H1 (cell line): ENCODE measurements at regions not wholly inside any gene's neighbourhood (a gene's known extent, or its start where the extent isn't known, plus 50 kb on each side); places are given as distances from the start of the nearest gene placed in this dataset.

ENCODE experiments used
- BRCA1 ChIP-seq: IDR thresholded peaks from 2 replicates; pipeline ENCODE4 v1.6.1; 2012; ENCODE audit warnings: low read depth, low read length, improper control_type of control experiment
- CEBPB ChIP-seq: IDR thresholded peaks from 2 replicates; pipeline ENCODE4 v1.6.1; 2012; ENCODE audit warnings: low read depth, low read length
- CHD2 ChIP-seq: IDR thresholded peaks from 2 replicates; pipeline ENCODE4 v1.6.1; 2012; ENCODE audit warnings: low read length, improper control_type of control experiment
- CREB1 ChIP-seq: IDR thresholded peaks from 2 replicates; pipeline ENCODE4 v1.6.1; 2012; ENCODE audit warnings: inconsistent platforms
- POLR2A ChIP-seq, 2 experiments: IDR thresholded peaks; 1 replicate in 1 of 2; 2 replicates in 1 of 2; pipeline ENCODE4 v1.6.1; 2011; ENCODE audit warnings: low read depth in 2 of 2, low read length in 2 of 2, mild to moderate bottlenecking in 2 of 2; ENCODE audit errors: control extremely low read depth in 1 of 2
- RBBP5 ChIP-seq: IDR thresholded peaks from 2 replicates; pipeline ENCODE4 v1.7.1; 2012; ENCODE audit warnings: low read depth, mild to moderate bottlenecking, inconsistent platforms, low read length, moderate library complexity, borderline replicate concordance
- RFX5 ChIP-seq: IDR thresholded peaks from 2 replicates; pipeline ENCODE4 v1.6.1; 2011; ENCODE audit warnings: low read depth, low read length, improper control_type of control experiment, borderline replicate concordance
- SIRT6 ChIP-seq: IDR thresholded peaks from one replicate; pipeline ENCODE4 v1.7.1; 2012; ENCODE audit warnings: low read length, inconsistent platforms
- SP2 ChIP-seq: IDR thresholded peaks from 2 replicates; pipeline ENCODE4 v1.6.1; 2012; ENCODE audit warnings: mild to moderate bottlenecking, low read length, inconsistent platforms
- TAF1 ChIP-seq: IDR thresholded peaks from 2 replicates; pipeline ENCODE4 v1.6.1; 2011; ENCODE audit warnings: mild to moderate bottlenecking, low read depth, low read length
- TF ChIP-seq, protein P1 (sequence below): IDR thresholded peaks from 2 replicates; pipeline ENCODE4 v1.6.1; 2011; ENCODE audit warnings: low read depth, mild to moderate bottlenecking, low read length; ENCODE audit not compliant: insufficient read depth

DNA sequence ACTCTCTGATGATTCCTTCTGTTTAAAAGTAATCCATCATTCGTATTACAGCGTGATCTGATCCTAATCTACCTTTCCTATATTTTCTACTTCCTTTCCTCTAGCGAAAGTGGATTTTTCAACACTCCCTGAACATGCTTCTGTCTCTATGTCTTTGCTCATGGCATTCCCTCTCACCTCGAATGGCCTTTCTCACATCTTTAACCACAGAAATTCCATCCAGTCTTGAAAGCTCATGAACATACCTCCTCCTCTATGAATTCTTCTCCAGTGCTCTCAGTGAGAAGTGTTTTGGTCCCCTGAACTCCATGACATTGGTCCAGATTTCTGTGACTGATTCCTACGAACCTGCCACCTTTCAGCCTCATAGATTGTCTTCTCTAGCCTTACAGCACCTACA is 323.2 kb downstream of the RAD51AP2 start (continued):
- TF ChIP-seq BRCA1 (no peak), RFX5 (no peak), TAF1 (no peak), SIRT6 (no peak), POLR2A (IDR thresholded peaks at IDR 0.05; ENCODE audit: control extremely low read depth in 1 of 2, low read depth in 2 of 2, low read length in 2 of 2) (no peak), CEBPB (no peak), SP2 (no peak), RBBP5 (no peak), CREB1 (no peak), CHD2 (no peak)
- TF ChIP-seq, protein P1, sequence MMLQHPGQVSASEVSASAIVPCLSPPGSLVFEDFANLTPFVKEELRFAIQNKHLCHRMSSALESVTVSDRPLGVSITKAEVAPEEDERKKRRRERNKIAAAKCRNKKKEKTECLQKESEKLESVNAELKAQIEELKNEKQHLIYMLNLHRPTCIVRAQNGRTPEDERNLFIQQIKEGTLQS = no peak
- TF ChIP-seq, all 59 proteins: peak for 0
